ENCODE measurements at regions not wholly inside any gene's neighbourhood (a gene's known extent, or its start where the extent isn't known, plus 50 kb on each side); places are given as distances from the start of the nearest gene placed in this dataset.

GRCh38 chr4:28469387-28469786 is 1608.7 kb downstream of the STIM2 start:
- H3K36me3 ChIP-seq (ENCODE audit: control insufficient read depth, insufficient read depth, low read length): no peaks in the 10 kb centered on the region
- H3K4me3 ChIP-seq (ENCODE audit: low read depth, low read length): no peak overlapping the region
- DNase-seq (ENCODE audit: low read depth): no peak
- no peak for TF ChIP-seq CTCF (IDR thresholded peaks at IDR 0.05; ENCODE audit: insufficient read depth, low read length, poor library complexity, severe bottlenecking)
- no peaks in the 10 kb centered on the region for H3K27me3 ChIP-seq (ENCODE audit: control insufficient read depth, insufficient read depth, low read length)

GRCh38 chr4:28469886-28470285 is 1609.2 kb downstream of the STIM2 start:
- DNase-seq (ENCODE audit: low read depth): no peak
- TF ChIP-seq CTCF (IDR thresholded peaks at IDR 0.05; ENCODE audit: insufficient read depth, low read length, poor library complexity, severe bottlenecking): no peak
- H3K36me3 ChIP-seq (ENCODE audit: control insufficient read depth, insufficient read depth, low read length): no peaks in the 10 kb centered on the region
- H3K4me3 ChIP-seq (ENCODE audit: low read depth, low read length): no peak overlapping the region
- H3K27me3 ChIP-seq (ENCODE audit: control insufficient read depth, insufficient read depth, low read length): no peaks in the 10 kb centered on the region

- H3K36me3 ChIP-seq (ENCODE audit: control insufficient read depth, insufficient read depth, low read length): no peaks in the 10 kb centered on the region
- TF ChIP-seq CTCF (IDR thresholded peaks at IDR 0.05; ENCODE audit: insufficient read depth, low read length, poor library complexity, severe bottlenecking): no peak
- DNase-seq (ENCODE audit: low read depth): no peak
- H3K4me3 ChIP-seq (ENCODE audit: low read depth, low read length): no peak overlapping the region
- H3K27me3 ChIP-seq (ENCODE audit: control insufficient read depth, insufficient read depth, low read length): no peaks in the 10 kb centered on the region
Measured at GRCh38 chr4:28475381-28475780, 1614.7 kb downstream of the STIM2 start.

- H3K36me3 ChIP-seq (ENCODE audit: control insufficient read depth, insufficient read depth, low read length): no peaks in the 10 kb centered on the region
- TF ChIP-seq CTCF (IDR thresholded peaks at IDR 0.05; ENCODE audit: insufficient read depth, low read length, poor library complexity, severe bottlenecking): no peak
- no peak overlapping the region for H3K4me3 ChIP-seq (ENCODE audit: low read depth, low read length)
- no peaks in the 10 kb centered on the region for H3K27me3 ChIP-seq (ENCODE audit: control insufficient read depth, insufficient read depth, low read length)
- no peak for DNase-seq (ENCODE audit: low read depth)
Measured at GRCh38 chr4:28479666-28480065, 1619.0 kb downstream of the STIM2 start.

GRCh38 chr4:28481565-28481964 is 1620.9 kb downstream of the STIM2 start:
- TF ChIP-seq CTCF (IDR thresholded peaks at IDR 0.05; ENCODE audit: insufficient read depth, low read length, poor library complexity, severe bottlenecking): no peak
- DNase-seq (ENCODE audit: low read depth): no peak

GRCh38 chr4:28482580-28483270 is 1622.1 kb downstream of the STIM2 start:
- H3K4me3 ChIP-seq (ENCODE audit: low read depth, low read length): no peak overlapping the region
- no peaks in the 10 kb centered on the region for H3K36me3 ChIP-seq (ENCODE audit: control insufficient read depth, insufficient read depth, low read length)
- H3K27me3 ChIP-seq (ENCODE audit: control insufficient read depth, insufficient read depth, low read length): no peaks in the 10 kb centered on the region
- TF ChIP-seq CTCF (IDR thresholded peaks at IDR 0.05; ENCODE audit: insufficient read depth, low read length, poor library complexity, severe bottlenecking): no peak
- no peak for DNase-seq (ENCODE audit: low read depth)

More at GRCh38 chr4:28481565-28481964, 1620.9 kb downstream of the STIM2 start:
- Histone ChIP-seq H3K27me3 (ENCODE audit: control insufficient read depth, insufficient read depth, low read length) (no peaks in the 10 kb centered on the region), H3K36me3 (ENCODE audit: control insufficient read depth, insufficient read depth, low read length) (no peaks in the 10 kb centered on the region), H3K4me3 (ENCODE audit: low read depth, low read length) (no peak overlapping the region)
